ENCODE measurements at regions not wholly inside any gene's neighbourhood (a gene's known extent, or its start where the extent isn't known, plus 50 kb on each side); places are given as distances from the start of the nearest gene placed in this dataset.

- Histone ChIP-seq H3K9me3 (no peaks in the 10 kb centered on the region), H3K4me3 (no peak overlapping the region), H3K36me3 (no peaks in the 10 kb centered on the region), H3K27me3 (no peaks in the 10 kb centered on the region; the same call in 1 of the 2 replicates)
- no peak for DNase-seq
Observed at GRCh38 chr3:73954506-73954905, 329.8 kb upstream of the PDZRN3 start.

GRCh38 chr3:73952781-73953180 lies 328.0 kb upstream of the PDZRN3 start:
- Histone ChIP-seq H3K9me3 (no peaks in the 10 kb centered on the region), H3K4me3 (no peak overlapping the region), H3K27me3 (no peaks in the 10 kb centered on the region), H3K36me3 (no peaks in the 10 kb centered on the region)
- DNase-seq, result no peak

DNA sequence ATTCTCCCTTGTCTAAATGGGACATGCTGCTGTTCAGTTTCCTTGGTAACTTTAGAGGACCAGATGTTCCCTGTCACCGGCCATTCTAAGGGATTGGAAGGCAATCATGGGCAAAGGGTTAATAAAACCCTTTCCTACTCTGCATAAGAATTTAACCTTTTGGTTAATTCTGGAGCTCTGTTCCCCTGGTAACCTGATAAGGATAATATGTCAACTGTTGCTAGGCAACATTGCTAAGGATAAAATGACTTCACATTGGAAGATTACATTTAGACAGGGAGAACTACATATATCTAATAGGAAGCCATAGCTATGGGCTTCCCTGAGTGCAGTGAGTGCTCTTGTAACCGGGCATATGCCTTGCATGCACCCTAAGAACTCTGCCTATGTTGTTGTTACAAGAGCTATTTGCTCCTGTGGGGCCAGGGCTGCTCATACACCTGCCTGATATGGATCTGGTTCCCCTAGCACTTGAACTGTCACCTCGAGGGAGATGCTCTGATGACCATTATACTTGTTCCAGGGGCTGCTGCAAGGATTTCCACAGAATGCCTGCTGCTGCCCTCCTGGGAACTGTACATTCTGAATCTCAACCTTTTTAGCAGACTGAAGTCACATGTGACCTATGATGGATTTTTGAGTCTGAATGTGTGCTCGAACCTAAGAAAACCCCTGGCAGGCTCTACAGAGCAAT lies 326.3 kb upstream of the PDZRN3 start:
- H3K27me3 ChIP-seq, result no peaks in the 10 kb centered on the region
- no peaks in the 10 kb centered on the region for H3K36me3 ChIP-seq
- H3K4me3 ChIP-seq, result no peak overlapping the region
- H3K9me3 ChIP-seq, result no peaks in the 10 kb centered on the region
- no peak for DNase-seq

- no peak for DNase-seq
Observed at GRCh38 chr3:73945541-73945940, 320.8 kb upstream of the PDZRN3 start.

GRCh38 chr3:73939985-73940384 lies 315.2 kb upstream of the PDZRN3 start:
- H3K36me3 ChIP-seq, result no peaks in the 10 kb centered on the region
- H3K9me3 ChIP-seq, result no peaks in the 10 kb centered on the region
- no peaks in the 10 kb centered on the region for H3K27me3 ChIP-seq
- no peak for DNase-seq
- no peak overlapping the region for H3K4me3 ChIP-seq

More at GRCh38 chr3:73945541-73945940, 320.8 kb upstream of the PDZRN3 start:
- Histone ChIP-seq H3K9me3 (no peaks in the 10 kb centered on the region), H3K4me3 (no peak overlapping the region), H3K27me3 (no peaks in the 10 kb centered on the region), H3K36me3 (no peaks in the 10 kb centered on the region)

GRCh38 chr3:73933585-73933984 lies 308.8 kb upstream of the PDZRN3 start:
- H3K36me3 ChIP-seq, result no peaks in the 10 kb centered on the region
- no peaks in the 10 kb centered on the region for H3K27me3 ChIP-seq
- DNase-seq, result no peak
- no peaks in the 10 kb centered on the region for H3K9me3 ChIP-seq
- H3K4me3 ChIP-seq, result no peak overlapping the region

DNA sequence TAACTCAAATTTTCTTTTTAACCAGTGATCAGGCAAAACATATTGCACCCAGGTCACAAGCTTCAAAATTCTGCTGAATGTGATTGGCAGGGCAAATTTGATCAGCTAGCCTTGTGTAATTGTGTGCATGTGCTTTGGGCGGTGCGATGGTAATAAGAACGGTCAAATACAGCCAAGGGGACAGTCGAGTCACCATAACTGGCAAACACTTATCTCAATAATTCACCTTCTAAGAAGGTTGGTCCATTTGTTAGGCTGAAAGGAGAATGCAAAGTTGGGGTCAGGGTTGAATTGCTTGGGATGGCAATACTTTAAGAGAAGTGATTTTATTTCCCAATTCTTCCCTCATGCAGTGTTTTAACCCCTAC lies 302.4 kb upstream of the PDZRN3 start:
- no peaks in the 10 kb centered on the region for H3K36me3 ChIP-seq
- no peaks in the 10 kb centered on the region for H3K9me3 ChIP-seq
- no peak overlapping the region for H3K4me3 ChIP-seq
- no peak for DNase-seq
- H3K27me3 ChIP-seq, result no peaks in the 10 kb centered on the region

DNA sequence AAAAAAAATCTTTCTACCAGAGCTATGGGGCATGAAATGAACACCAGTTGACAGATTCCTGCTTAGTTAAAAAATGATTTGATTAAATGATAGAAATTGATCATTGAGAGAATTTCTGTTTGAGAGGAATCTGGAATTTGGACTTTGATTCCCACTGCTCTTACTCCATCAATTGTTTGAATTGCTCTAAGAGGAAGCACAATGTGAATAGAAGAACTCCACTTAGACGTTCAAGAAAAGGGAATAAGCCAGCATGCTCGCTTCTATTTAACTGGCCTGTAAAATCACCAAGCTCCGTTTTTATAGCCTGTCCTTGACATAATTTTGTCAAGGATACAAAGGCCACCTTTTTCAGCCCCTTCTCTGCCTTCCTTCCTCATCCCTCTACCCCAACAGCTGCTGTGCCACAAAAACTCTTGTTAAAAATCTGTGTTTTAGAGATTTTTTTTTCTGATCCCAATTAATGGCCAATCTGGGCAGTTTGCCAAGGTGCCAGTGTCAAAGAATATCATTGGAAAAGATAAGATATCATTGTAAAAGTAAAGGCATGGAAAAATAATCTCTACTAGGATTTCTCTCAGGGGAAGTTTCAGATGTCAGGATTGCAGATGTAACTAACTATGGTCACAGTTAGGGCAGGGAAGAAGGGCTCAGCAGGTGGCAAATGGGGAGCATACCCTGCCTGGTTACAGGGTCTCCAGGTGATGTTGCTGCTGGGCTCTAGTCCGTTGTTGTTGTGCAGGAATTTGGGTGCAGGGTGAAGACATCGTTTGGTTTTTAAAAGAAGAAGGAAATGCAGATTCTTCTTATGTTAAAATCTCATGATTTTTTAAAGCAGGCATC lies 301.8 kb upstream of the PDZRN3 start:
- no peak for DNase-seq
- Histone ChIP-seq H3K36me3 (no peaks in the 10 kb centered on the region), H3K4me3 (no peak overlapping the region), H3K9me3 (no peaks in the 10 kb centered on the region), H3K27me3 (no peaks in the 10 kb centered on the region)

DNA sequence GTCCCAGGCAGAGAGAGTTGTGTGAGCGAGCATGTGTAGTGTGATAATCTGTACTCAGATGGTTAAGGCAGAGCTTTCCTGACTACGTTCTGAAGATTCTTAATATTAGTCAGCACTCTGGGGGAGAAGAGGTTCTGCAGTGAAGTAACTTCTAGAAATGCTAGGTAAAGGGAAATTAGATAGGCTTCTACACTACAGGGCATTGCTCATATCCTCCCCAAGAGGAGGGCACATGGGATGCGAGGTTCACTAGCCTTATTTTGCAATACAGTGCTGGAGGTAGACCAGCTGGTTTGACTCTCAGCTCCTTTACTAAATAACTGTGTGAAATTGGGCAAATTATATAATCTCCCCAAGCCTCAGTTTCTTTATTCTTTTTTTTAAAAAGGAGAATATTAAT lies 300.3 kb upstream of the PDZRN3 start:
- no peaks in the 10 kb centered on the region for H3K9me3 ChIP-seq
- H3K36me3 ChIP-seq, result no peaks in the 10 kb centered on the region
- H3K4me3 ChIP-seq, result no peak overlapping the region
- H3K27me3 ChIP-seq, result no peaks in the 10 kb centered on the region
- no peak for DNase-seq

DNA sequence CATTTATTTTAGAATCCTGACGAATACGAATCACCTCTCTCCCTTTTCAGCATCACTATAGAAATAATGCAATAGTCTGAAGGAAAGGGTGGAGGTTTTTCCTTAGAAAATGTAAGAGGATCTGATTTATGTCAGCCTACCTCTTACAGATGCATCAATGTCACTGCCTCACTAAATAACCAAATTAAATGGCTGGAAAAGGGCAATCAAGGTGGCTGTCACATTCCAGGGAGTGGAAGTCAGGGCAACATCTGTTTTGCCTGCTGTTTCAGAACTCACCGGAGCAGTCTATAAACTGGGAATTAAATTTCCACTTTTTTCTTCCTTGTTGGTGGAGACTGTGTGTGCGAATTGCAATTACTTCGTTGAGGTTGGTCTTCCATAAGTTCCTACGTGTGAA lies 299.3 kb upstream of the PDZRN3 start:
- Histone ChIP-seq H3K9me3 (no peaks in the 10 kb centered on the region), H3K36me3 (no peaks in the 10 kb centered on the region), H3K27me3 (no peaks in the 10 kb centered on the region), H3K4me3 (no peak overlapping the region)
- no peak for DNase-seq

- no peak for DNase-seq
- H3K27me3 ChIP-seq, result no peaks in the 10 kb centered on the region
- no peaks in the 10 kb centered on the region for H3K9me3 ChIP-seq
- no peak overlapping the region for H3K4me3 ChIP-seq
- H3K36me3 ChIP-seq, result no peaks in the 10 kb centered on the region
Observed at GRCh38 chr3:73917643-73918042, 292.9 kb upstream of the PDZRN3 start.

GRCh38 chr3:73915886-73916285 lies 291.1 kb upstream of the PDZRN3 start:
- Histone ChIP-seq H3K27me3 (no peaks in the 10 kb centered on the region), H3K4me3 (no peak overlapping the region), H3K9me3 (no peaks in the 10 kb centered on the region), H3K36me3 (no peaks in the 10 kb centered on the region)
- DNase-seq, result no peak

- Histone ChIP-seq H3K27me3 (no peaks in the 10 kb centered on the region), H3K36me3 (no peaks in the 10 kb centered on the region), H3K9me3 (no peaks in the 10 kb centered on the region), H3K4me3 (no peak overlapping the region)
- DNase-seq, result no peak
Observed at GRCh38 chr3:73908218-73908617, 283.5 kb upstream of the PDZRN3 start.

- Histone ChIP-seq H3K36me3 (no peaks in the 10 kb centered on the region), H3K4me3 (no peak overlapping the region), H3K27me3 (no peaks in the 10 kb centered on the region), H3K9me3 (no peaks in the 10 kb centered on the region)
- DNase-seq, result no peak
Observed at GRCh38 chr3:73901686-73902085, 276.9 kb upstream of the PDZRN3 start.

- H3K36me3 ChIP-seq, result no peaks in the 10 kb centered on the region
- H3K4me3 ChIP-seq, result no peak overlapping the region
- no peak for DNase-seq
- no peaks in the 10 kb centered on the region for H3K9me3 ChIP-seq
- H3K27me3 ChIP-seq, result no peaks in the 10 kb centered on the region
Observed at GRCh38 chr3:73894474-73895213, 269.9 kb upstream of the PDZRN3 start.

- no peaks in the 10 kb centered on the region for H3K27me3 ChIP-seq
- H3K36me3 ChIP-seq, result no peaks in the 10 kb centered on the region
- DNase-seq, result no peak
- no peak overlapping the region for H3K4me3 ChIP-seq
- H3K9me3 ChIP-seq, result no peaks in the 10 kb centered on the region
Observed at GRCh38 chr3:73893089-73893488, 268.3 kb upstream of the PDZRN3 start.

DNA sequence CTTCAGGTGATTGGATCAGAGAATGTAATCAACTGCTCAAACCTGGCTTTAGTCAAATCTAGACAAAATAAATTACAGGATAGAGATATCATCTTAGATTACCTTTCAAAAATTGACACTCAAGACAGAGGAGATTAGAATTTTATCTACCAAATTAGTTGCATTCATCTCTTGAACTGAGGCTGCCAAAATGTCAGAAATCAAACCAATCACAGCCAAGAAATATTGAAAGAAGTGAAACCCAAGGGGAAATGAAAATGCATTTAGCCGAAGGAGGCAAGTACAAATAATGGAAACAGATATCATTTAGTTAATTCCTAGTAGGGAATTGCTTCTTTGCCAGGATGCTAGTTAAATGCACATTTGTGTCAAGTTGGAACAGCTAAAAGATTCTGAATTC lies 261.1 kb upstream of the PDZRN3 start:
- Histone ChIP-seq H3K9me3 (no peaks in the 10 kb centered on the region), H3K36me3 (no peaks in the 10 kb centered on the region), H3K27me3 (no peaks in the 10 kb centered on the region), H3K4me3 (no peak overlapping the region)
- no peak for DNase-seq

Measured in MG63 (cell line).